B cell (primary cell): ENCODE measurements at regions not wholly inside any gene's neighbourhood (a gene's known extent, or its start where the extent isn't known, plus 50 kb on each side); places are given as distances from the start of the nearest gene placed in this dataset.

Experiments used
- ATAC-seq: fragments of 200-7000 bp; cut with Tn5 transposase; one replicate; pipeline ENCODE4 v1.10.0; 2021; ENCODE audit warnings: low read depth, mild to moderate bottlenecking, moderate number of reproducible peaks, moderate library complexity
- CTCF ChIA-PET: fragments of 350-600 bp; sonication (Branson Sonifier 250); formaldehyde crosslinking; loops from one replicate; lab custom pipeline; 2021; ENCODE audit warnings: antibody characterized with exemption, inconsistent platforms; lab: Charles Lee
- POLR2A ChIA-PET: fragments of 350-600 bp; sonication (Branson Sonifier 250); formaldehyde crosslinking; loops from one replicate; lab custom pipeline; 2021; ENCODE audit warnings: antibody characterized with exemption; lab: Charles Lee
- DNase-seq: peaks from one replicate; pipeline ENCODE4 v3.0.0; 2013
- H2AFZ ChIP-seq: 2 replicates; pipeline ENCODE4 v1.6.1; 2012; ENCODE audit warnings: mild to moderate bottlenecking, low read depth, low read length; ENCODE audit not compliant: insufficient read depth, poor library complexity, severe bottlenecking
- H3K27ac ChIP-seq, 2 donors: 1 replicate in 1 of 2; 2 replicates in 1 of 2; pipeline ENCODE4 v1.5.1; 2012 to 2013; ENCODE audit warnings: low read length in 2 of 2, mild to moderate bottlenecking in 2 of 2, moderate library complexity in 1 of 2
- H3K27me3 ChIP-seq, 4 experiments: fragments of 200-600 bp in 1 of 4; sonication (generic) in 1 of 4; replicated peaks in 1 of 4; 1 replicate in 2 of 4; 2 replicates in 2 of 4; pipeline versions ENCODE4 v1.6.1 to v1.7.0; 2013 to 2016; ENCODE audit warnings: low read length in 3 of 4, mild to moderate bottlenecking in 2 of 4, mixed read lengths in 1 of 4, moderate library complexity in 1 of 4; ENCODE audit not compliant: insufficient read depth in 4 of 4, control insufficient read depth in 3 of 4; ENCODE audit errors: control extremely low read depth in 1 of 4
- H3K36me3 ChIP-seq, 2 experiments: replicated peaks in 1 of 2; 1 replicate in 1 of 2; 2 replicates in 1 of 2; pipeline versions ENCODE4 v1.6.1 to v1.7.1; 2013; ENCODE audit warnings: low read length in 1 of 2; ENCODE audit not compliant: insufficient read depth in 2 of 2, control insufficient read depth in 1 of 2; ENCODE audit errors: control extremely low read depth in 1 of 2, extremely low read depth in 1 of 2
- H3K4me1 ChIP-seq, 2 donors: fragments of 200-600 bp in 1 of 2; sonication (generic) in 1 of 2; 1 replicate in 1 of 2; 2 replicates in 1 of 2; pipeline versions ENCODE4 v1.5.1 to v1.6.1; 2013 to 2017; ENCODE audit warnings: low read length in 2 of 2; ENCODE audit not compliant: control insufficient read depth in 2 of 2, insufficient read depth in 2 of 2
- H3K4me2 ChIP-seq: replicated peaks from 2 replicates; pipeline ENCODE3; 2012; ENCODE audit warnings: mild to moderate bottlenecking, low read depth, low read length; ENCODE audit not compliant: poor library complexity, severe bottlenecking
- H3K4me3 ChIP-seq, 5 experiments: fragments of 200-600 bp in 1 of 5; sonication (generic) in 1 of 5; 1 replicate in 3 of 5; 2 replicates in 2 of 5; pipeline versions ENCODE4 v1.5.1 to v1.7.0; 2011 to 2016; ENCODE audit warnings: low read length in 4 of 5, mild to moderate bottlenecking in 4 of 5, low read depth in 2 of 5, control low read depth in 1 of 5, moderate library complexity in 1 of 5; ENCODE audit not compliant: insufficient read depth in 1 of 5; ENCODE audit errors: control extremely low read depth in 1 of 5, extremely low read depth in 1 of 5
- H3K79me2 ChIP-seq: fragments of 200-600 bp; sonication (generic); one replicate; pipeline ENCODE4 v1.6.0; 2016; ENCODE audit warnings: low read length; ENCODE audit not compliant: control insufficient read depth, insufficient read depth
- H3K9ac ChIP-seq: fragments of 200-600 bp; sonication (generic); 2 replicates; pipeline ENCODE4 v1.6.1; 2017; ENCODE audit warnings: mild to moderate bottlenecking, low read length, moderate library complexity
- H3K9me3 ChIP-seq, 3 donors: one replicate each; pipeline versions ENCODE4 v1.6.1 to v1.7.1; 2013; ENCODE audit warnings: low read length in 2 of 3; ENCODE audit not compliant: control insufficient read depth in 2 of 3, insufficient read depth in 1 of 3; ENCODE audit errors: control extremely low read depth in 1 of 3
- H4K20me1 ChIP-seq: 2 replicates; pipeline ENCODE4 v1.6.0; 2012; ENCODE audit warnings: mild to moderate bottlenecking, low read length; ENCODE audit not compliant: insufficient read depth, control insufficient read depth, poor library complexity, severe bottlenecking
- H3K27ac Mint-ChIP-seq: one replicate; pipeline ENCODE4 v1.8.0; 2021; ENCODE audit warnings: mixed read lengths
- H3K27me3 Mint-ChIP-seq: one replicate; pipeline ENCODE4 v1.8.0; 2021; ENCODE audit warnings: mixed read lengths
- H3K4me1 Mint-ChIP-seq: one replicate; pipeline ENCODE4 v1.8.0; 2021; ENCODE audit warnings: mixed read lengths
- H3K4me3 Mint-ChIP-seq: one replicate; pipeline ENCODE4 v1.8.0; 2021; ENCODE audit warnings: mixed read lengths
- H3K9me3 Mint-ChIP-seq: one replicate; pipeline ENCODE4 v1.8.0; 2022; ENCODE audit warnings: mixed read lengths; ENCODE audit not compliant: insufficient read depth
- EZH2 ChIP-seq: IDR thresholded peaks from 2 replicates; pipeline ENCODE4 v1.6.1; 2012; ENCODE audit warnings: borderline replicate concordance, low read depth, mild to moderate bottlenecking, moderate library complexity, low read length; ENCODE audit not compliant: insufficient read depth, poor library complexity, severe bottlenecking
- WGBS: methylation state at CpG from one replicate; pipeline ENCODE4 v1.1.5; 2013; ENCODE audit warnings: missing lambda C conversion rate; ENCODE audit not compliant: insufficient coverage; 5-methylcytosine and 5-hydroxymethylcytosine counted together
- intact Hi-C: fragments of 100-400 bp; cut with micrococcal nuclease; formaldehyde crosslinking; loops from one replicate; pipeline ENCODE4 v1.10.0; 2022
- TF ChIP-seq, protein P1 (sequence below): fragments of 200-600 bp; IDR thresholded peaks from one replicate; pipeline ENCODE4 v1.8.0; 2022; ENCODE audit warnings: antibody characterized with exemption, mild to moderate bottlenecking

DNA sequence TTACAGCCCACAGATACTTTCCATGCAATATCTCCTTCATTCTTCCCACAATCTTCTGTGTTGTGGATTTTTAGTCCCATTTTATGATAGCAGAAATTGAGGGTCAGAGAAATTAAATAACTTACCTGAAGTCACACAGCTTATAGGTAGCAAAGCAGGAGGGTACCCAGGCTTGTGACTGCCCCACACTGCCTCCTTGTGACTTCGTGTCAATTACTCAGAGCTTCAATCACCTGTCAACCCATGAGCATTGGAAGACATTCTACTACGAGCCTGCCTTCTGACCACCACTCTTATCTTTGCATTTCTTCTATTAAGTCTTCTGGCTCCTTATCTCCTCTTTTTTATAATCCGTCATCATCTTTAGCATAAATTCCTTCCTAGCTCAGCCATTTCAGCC is 71.6 kb upstream of the NRSN1 start:
- Histone ChIP-seq H3K36me3 (no peaks in the 10 kb centered on the region), H3K9me3 (no peaks in the 10 kb centered on the region), H3K27ac (no peak overlapping the region), H3K4me2 (no peak overlapping the region), H3K4me3 (no peak overlapping the region), H3K4me1 (no peaks in the 10 kb centered on the region), H4K20me1 (no peaks in the 10 kb centered on the region), H2AFZ (no peak overlapping the region), H3K27me3 (no peaks in the 10 kb centered on the region), H3K79me2 (no peaks in the 10 kb centered on the region), H3K9ac (no peak overlapping the region)
- no peaks in the 10 kb centered on the region for H3K27me3 Mint-ChIP-seq
- no peak overlapping the region for H3K27ac Mint-ChIP-seq
- DNase-seq (no peak), ATAC-seq (no peak)
- WGBS = 87% methylated on average over 3 of the region's 3 CpGs
- ChIA-PET CTCF (no interaction called here), POLR2A (no interaction called here)
- H3K9me3 Mint-ChIP-seq = no peaks in the 10 kb centered on the region
- no peaks in the 10 kb centered on the region for H3K4me1 Mint-ChIP-seq
- no peak for TF ChIP-seq EZH2
- TF ChIP-seq, protein P1, sequence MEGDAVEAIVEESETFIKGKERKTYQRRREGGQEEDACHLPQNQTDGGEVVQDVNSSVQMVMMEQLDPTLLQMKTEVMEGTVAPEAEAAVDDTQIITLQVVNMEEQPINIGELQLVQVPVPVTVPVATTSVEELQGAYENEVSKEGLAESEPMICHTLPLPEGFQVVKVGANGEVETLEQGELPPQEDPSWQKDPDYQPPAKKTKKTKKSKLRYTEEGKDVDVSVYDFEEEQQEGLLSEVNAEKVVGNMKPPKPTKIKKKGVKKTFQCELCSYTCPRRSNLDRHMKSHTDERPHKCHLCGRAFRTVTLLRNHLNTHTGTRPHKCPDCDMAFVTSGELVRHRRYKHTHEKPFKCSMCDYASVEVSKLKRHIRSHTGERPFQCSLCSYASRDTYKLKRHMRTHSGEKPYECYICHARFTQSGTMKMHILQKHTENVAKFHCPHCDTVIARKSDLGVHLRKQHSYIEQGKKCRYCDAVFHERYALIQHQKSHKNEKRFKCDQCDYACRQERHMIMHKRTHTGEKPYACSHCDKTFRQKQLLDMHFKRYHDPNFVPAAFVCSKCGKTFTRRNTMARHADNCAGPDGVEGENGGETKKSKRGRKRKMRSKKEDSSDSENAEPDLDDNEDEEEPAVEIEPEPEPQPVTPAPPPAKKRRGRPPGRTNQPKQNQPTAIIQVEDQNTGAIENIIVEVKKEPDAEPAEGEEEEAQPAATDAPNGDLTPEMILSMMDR = no peak
- H3K4me3 Mint-ChIP-seq = no peak overlapping the region
- intact Hi-C loops = no loop called here

DNA sequence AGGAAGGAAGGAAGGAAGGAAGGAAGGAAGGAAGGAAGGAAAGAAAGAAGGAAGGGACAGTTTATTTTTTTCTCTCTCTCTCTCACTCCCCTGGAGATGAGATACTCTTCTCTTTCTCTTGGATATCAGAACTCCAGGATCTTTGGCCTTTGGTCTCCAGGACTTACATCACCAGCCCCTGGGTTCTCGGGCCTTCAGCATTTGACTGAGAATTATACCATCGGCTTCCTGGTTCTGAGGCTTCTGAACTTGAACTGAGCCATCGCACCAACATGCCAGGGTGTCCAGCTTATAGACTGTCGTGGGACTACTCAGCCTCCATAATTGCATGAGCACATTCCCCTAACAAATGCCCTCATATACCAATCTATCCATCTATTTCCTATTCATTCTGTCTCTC is 69.4 kb upstream of the NRSN1 start:
- H3K27me3 Mint-ChIP-seq = no peaks in the 10 kb centered on the region
- no peaks in the 10 kb centered on the region for H3K4me1 Mint-ChIP-seq
- no peak overlapping the region for H3K27ac Mint-ChIP-seq

More for the DNA sequence above, 69.4 kb upstream of the NRSN1 start:
- Histone ChIP-seq H3K27me3 (no peaks in the 10 kb centered on the region), H3K9ac (no peak overlapping the region), H3K9me3 (no peaks in the 10 kb centered on the region), H4K20me1 (no peaks in the 10 kb centered on the region), H3K27ac (no peak overlapping the region), H3K4me2 (no peak overlapping the region), H3K4me3 (no peak overlapping the region), H3K79me2 (no peaks in the 10 kb centered on the region), H3K36me3 (no peaks in the 10 kb centered on the region), H2AFZ (no peak overlapping the region), H3K4me1 (no peaks in the 10 kb centered on the region)
- 93% methylated on average over 4 of the region's 4 CpGs for WGBS
- ChIA-PET POLR2A (no interaction called here), CTCF (no interaction called here)
- intact Hi-C loops = no loop called here
- TF ChIP-seq, protein P1 = no peak
- no peak for TF ChIP-seq EZH2
- ATAC-seq (no peak), DNase-seq (no peak)
- Mint-ChIP-seq H3K4me3 (no peak overlapping the region), H3K9me3 (no peaks in the 10 kb centered on the region)
